ENCODE measurements at regions not wholly inside any gene's neighbourhood (a gene's known extent, or its start where the extent isn't known, plus 50 kb on each side); places are given as distances from the start of the nearest gene placed in this dataset.

- no peak for TF ChIP-seq ZSCAN5A (tag by site-specific recombination; IDR thresholded peaks at IDR 0.05)
- no peak for TF ChIP-seq PBX3 (CRISPR knock-in tag; IDR thresholded peaks at IDR 0.05)
- no peak for TF ChIP-seq MZF1 (tag by site-specific recombination; IDR thresholded peaks at IDR 0.05; ENCODE audit: borderline replicate concordance)
- TF ChIP-seq ZNF558 (tag by site-specific recombination; IDR thresholded peaks at IDR 0.05): no peak
- no peak for TF ChIP-seq ZNF529 (tag by site-specific recombination; IDR thresholded peaks at IDR 0.05; ENCODE audit: insufficient replicate concordance)
- TF ChIP-seq GFI1B (tag by site-specific recombination; IDR thresholded peaks at IDR 0.05): no peak
- no peak for TF ChIP-seq PATZ1 (tag by site-specific recombination; IDR thresholded peaks at IDR 0.05)
These were observed 275.6 kb upstream of the NAV3 start (continued) for GRCh38 chr12:77555074-77555473.

DNA sequence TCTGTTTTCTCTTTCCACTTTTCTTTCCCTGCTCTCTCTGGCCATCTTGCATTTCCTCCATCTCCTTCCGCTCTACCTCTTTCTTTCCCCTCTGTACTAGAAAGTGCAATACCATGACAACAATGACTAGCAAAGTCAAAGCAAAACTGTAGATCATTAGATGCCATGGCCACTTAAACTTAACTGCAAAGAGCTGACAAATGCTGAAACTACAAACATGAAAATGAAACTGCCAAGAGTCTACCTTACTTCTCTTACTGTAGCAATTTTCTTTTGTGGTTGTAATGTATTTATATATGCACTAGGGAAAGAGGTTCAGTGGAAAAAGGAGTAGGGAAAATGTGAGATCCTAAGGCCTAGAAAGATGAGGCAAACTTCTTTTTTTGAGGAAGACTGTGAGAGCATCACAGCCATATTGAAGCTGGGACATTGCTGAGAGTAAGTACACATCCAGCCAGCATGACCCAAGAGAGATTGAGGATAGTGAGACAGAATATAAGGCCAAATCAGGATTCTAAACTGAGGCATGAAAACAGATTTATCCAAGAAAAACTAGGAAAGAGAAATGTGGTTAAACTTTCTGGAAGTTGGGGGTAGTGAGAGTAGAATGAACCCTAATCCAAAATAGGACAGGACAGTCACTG, 276.6 kb upstream of the NAV3 start:
- no peaks in the 10 kb centered on the region for H3K4me1 ChIP-seq (ENCODE audit: control insufficient read depth, insufficient read depth, low read length)
- TF ChIP-seq ZNF16 (tag by site-specific recombination; IDR thresholded peaks at IDR 0.05; ENCODE audit: low read depth) (no peak), SP7 (tag by site-specific recombination; IDR thresholded peaks at IDR 0.05) (no peak), ZNF202 (tag by site-specific recombination; IDR thresholded peaks at IDR 0.05; ENCODE audit: borderline replicate concordance) (no peak), ZNF639 (tag by site-specific recombination; IDR thresholded peaks at IDR 0.05) (no peak), ZNF660 (tag by site-specific recombination; IDR thresholded peaks at IDR 0.05) (no peak)
- H3K4me3 ChIP-seq (ENCODE audit: low read depth, low read length): no peak overlapping the region
- H3K36me3 ChIP-seq (ENCODE audit: control insufficient read depth in 2 of 2, insufficient read depth in 1 of 2, low read length in 2 of 2): no peaks in the 10 kb centered on the region
- H3K27ac ChIP-seq (ENCODE audit: extremely low read depth, low read depth, low read length): no peak overlapping the region
- no peaks in the 10 kb centered on the region for H3K9me3 ChIP-seq (ENCODE audit: control insufficient read depth, insufficient read depth, low read depth, low read length)
- ChIA-PET CTCF (no interaction called here), POLR2A (no interaction called here)

GRCh38 chr12:77549383-77550128, 281.1 kb upstream of the NAV3 start:
- no peaks in the 10 kb centered on the region for H3K4me1 ChIP-seq (ENCODE audit: control insufficient read depth, insufficient read depth, low read length)
- CTCF ChIA-PET: interaction anchor here (0.6 to 0.9 kb wide), 3 partner anchors 17 to 59 kb away, joined by 3 to 4 read pairs (median 4); no protein-coding TSS in a partner anchor
- TF ChIP-seq GLIS1 (tag by site-specific recombination; IDR thresholded peaks at IDR 0.05) (no peak), ZNF660 (tag by site-specific recombination; IDR thresholded peaks at IDR 0.05) (no peak), ZNF747 (tag by site-specific recombination; IDR thresholded peaks at IDR 0.05) (no peak), ZNF362 (tag by site-specific recombination; IDR thresholded peaks at IDR 0.05) (no peak), SCRT1 (tag by site-specific recombination; IDR thresholded peaks at IDR 0.05; ENCODE audit: borderline replicate concordance) (no peak), ZNF501 (tag by site-specific recombination; IDR thresholded peaks at IDR 0.05) (no peak)
- TF ChIP-seq, protein P1, sequence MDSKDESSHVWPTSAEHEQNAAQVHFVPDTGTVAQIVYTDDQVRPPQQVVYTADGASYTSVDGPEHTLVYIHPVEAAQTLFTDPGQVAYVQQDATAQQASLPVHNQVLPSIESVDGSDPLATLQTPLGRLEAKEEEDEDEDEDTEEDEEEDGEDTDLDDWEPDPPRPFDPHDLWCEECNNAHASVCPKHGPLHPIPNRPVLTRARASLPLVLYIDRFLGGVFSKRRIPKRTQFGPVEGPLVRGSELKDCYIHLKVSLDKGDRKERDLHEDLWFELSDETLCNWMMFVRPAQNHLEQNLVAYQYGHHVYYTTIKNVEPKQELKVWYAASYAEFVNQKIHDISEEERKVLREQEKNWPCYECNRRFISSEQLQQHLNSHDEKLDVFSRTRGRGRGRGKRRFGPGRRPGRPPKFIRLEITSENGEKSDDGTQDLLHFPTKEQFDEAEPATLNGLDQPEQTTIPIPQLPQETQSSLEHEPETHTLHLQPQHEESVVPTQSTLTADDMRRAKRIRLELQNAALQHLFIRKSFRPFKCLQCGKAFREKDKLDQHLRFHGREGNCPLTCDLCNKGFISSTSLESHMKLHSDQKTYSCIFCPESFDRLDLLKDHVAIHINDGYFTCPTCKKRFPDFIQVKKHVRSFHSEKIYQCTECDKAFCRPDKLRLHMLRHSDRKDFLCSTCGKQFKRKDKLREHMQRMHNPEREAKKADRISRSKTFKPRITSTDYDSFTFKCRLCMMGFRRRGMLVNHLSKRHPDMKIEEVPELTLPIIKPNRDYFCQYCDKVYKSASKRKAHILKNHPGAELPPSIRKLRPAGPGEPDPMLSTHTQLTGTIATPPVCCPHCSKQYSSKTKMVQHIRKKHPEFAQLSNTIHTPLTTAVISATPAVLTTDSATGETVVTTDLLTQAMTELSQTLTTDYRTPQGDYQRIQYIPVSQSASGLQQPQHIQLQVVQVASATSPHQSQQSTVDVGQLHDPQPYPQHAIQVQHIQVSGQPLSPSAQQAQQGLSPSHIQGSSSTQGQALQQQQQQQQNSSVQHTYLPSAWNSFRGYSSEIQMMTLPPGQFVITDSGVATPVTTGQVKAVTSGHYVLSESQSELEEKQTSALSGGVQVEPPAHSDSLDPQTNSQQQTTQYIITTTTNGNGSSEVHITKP (tag by site-specific recombination; IDR thresholded peaks at IDR 0.05): no peak
- H3K27ac ChIP-seq (ENCODE audit: extremely low read depth, low read depth, low read length): no peak overlapping the region
- H3K9me3 ChIP-seq (ENCODE audit: control insufficient read depth, insufficient read depth, low read depth, low read length): no peaks in the 10 kb centered on the region
- no peaks in the 10 kb centered on the region for H3K36me3 ChIP-seq (ENCODE audit: control insufficient read depth in 2 of 2, insufficient read depth in 1 of 2, low read length in 2 of 2)
- H3K4me3 ChIP-seq (ENCODE audit: low read depth, low read length): no peak overlapping the region
- POLR2A ChIA-PET: no interaction called here

All from HEK293 (cell line).